Medulla oblongata (tissue), 1 donor: ENCODE measurements at regions not wholly inside any gene's neighbourhood (a gene's known extent, or its start where the extent isn't known, plus 50 kb on each side); places are given as distances from the start of the nearest gene placed in this dataset.
"Not testable (repeated sequence)": the region's sequence is repeated elsewhere in the genome, so short reads cannot be mapped to it uniquely, and the experiment has no call there.

Experiments used
- DNase-seq: peaks from one replicate; pipeline ENCODE4 v3.0.0-alpha.2; 2015; ENCODE audit errors: extremely low spot score

DNA sequence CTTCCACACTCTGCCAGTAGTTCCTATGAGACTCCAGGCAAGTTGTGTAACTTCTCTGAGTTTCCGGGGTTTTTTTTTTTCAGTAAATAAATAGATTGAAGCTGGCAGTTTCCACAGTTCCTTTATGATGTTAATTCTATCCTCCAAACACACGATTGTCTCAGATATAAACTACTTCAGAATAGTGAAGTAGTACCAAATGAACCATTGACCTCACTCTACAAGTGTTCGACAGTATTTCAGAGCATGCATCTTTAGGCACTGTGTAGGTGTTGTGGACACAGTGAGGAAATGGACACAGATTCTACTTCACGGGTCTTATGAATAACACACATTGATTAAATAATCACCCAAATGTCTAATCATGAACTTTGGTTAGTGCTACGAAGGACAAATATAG, 136.1 kb upstream of the IGSF10 start:
- no peak for DNase-seq

DNA sequence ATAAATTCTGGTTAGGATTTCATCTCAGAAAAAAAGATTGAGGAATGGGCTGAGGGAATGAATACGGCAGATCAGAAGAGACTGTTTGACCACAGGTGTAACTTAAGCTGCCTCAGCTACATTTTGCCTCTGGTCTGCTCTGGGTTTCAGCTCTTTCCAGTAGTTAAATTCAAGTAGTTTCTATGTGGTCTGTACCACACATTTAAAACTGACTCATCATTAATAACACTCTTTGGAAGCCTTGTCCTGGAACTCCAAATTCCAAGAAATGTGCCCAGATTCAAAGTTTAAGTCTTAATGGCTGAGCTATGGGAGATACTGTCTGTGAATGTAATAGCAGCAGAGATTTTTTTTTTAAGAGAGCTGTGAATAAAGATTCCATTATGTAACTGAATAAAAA, 133.1 kb upstream of the IGSF10 start:
- no peak for DNase-seq

GRCh38 chr3:151592287-151592686, 131.4 kb upstream of the IGSF10 start:
- DNase-seq, result no peak

DNA sequence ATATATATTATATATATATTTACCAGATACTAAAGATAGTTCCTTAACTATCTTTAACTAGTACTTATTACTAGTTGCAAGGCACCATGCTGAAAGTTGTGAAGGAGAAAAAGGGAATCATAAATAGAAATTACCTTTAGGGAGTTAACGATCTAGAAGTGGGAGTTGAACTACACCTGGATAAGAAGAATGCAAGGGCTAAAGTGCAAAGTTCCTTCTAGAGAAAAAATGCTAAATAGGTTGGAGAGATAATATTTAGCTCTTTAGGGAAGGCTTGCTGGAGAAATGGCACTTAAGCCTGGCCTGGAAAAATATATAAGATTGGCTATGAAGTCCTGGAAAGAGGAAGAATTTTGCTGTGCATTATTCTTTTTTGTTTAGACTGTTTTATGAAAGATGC, 130.6 kb upstream of the IGSF10 start:
- DNase-seq, result no peak

- no peak for DNase-seq
These were observed 128.4 kb upstream of the IGSF10 start for GRCh38 chr3:151589311-151589710.

DNA sequence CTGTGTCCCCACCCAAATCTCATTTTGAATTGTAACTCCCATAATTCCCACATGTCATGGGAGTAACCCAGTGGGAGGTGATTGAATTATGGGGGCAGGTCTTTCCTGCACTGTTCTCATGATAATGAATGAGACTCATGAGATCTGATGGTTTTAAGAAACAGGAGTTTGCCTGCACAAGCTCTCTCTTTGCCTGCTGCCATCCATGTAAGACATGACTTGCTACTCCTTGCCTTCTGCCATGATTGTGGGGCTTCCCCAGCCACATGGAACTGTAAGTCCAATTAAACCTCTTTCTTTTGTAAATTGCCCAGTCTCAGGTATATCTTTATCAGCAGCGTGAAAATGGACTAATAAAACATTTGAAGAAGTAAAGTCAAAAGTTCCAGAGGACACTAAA, 126.8 kb upstream of the IGSF10 start:
- not testable (repeated sequence) for DNase-seq

DNA sequence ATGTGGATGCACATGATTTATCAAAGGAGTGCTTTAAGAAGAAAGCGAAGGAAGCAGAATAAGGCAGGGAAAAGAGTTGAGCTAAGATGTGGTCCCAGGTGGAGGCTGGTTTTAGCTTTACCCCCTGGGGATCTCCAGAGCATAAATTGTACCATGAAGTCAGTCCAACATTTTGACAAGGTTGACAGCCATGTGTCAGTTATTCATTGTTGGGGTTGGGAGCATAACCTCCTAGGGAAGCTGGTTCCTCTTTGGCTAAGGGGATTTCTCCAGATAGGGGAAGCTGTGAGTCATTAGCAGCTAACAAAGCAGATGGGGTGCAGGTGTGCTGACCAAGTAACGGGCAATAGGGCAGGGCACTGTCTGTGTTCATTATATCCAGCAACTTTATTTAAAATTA, 123.7 kb upstream of the IGSF10 start:
- no peak for DNase-seq

GRCh38 chr3:151581035-151581434, 120.2 kb upstream of the IGSF10 start:
- DNase-seq, result no peak

DNA sequence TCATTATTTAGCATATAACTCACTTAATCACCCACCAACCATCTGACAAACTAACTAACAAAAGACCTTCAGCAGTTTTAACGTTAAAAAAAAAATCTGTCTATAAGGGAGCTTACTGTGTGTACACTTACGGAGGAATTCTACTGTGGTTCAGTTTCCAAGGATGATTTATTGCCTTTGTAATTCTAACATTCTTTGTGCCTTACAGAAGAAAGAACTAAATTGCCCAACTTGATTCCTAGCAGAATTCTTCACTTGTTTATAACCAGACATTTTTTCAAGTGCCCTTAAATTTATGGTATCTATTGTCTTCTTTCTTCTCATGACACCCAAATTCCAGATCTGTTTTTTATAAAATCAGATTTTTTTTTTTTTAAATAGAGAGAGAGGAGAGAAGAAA, 119.7 kb upstream of the IGSF10 start:
- DNase-seq, result no peak

GRCh38 chr3:151579571-151580270, 118.9 kb upstream of the IGSF10 start:
- no peak for DNase-seq

DNA sequence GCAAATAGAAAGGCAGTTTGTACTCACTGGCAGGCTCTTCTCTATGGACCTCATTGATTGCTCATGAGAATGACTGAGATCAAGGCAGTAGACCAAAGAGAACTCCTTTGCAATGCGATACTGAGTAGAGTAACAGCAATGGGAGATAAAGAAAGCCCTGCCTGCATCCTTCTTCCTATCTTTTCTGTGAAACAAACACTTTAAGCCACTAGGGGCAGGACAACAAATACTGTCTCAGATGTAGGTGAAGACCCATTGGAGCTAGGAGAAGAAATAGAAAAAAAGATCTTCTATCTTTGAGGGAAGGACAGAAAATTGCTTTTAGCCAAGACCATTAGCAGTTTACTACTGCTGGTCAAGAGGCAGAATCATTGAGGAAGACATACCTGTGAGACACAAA, 117.6 kb upstream of the IGSF10 start:
- no peak for DNase-seq

DNA sequence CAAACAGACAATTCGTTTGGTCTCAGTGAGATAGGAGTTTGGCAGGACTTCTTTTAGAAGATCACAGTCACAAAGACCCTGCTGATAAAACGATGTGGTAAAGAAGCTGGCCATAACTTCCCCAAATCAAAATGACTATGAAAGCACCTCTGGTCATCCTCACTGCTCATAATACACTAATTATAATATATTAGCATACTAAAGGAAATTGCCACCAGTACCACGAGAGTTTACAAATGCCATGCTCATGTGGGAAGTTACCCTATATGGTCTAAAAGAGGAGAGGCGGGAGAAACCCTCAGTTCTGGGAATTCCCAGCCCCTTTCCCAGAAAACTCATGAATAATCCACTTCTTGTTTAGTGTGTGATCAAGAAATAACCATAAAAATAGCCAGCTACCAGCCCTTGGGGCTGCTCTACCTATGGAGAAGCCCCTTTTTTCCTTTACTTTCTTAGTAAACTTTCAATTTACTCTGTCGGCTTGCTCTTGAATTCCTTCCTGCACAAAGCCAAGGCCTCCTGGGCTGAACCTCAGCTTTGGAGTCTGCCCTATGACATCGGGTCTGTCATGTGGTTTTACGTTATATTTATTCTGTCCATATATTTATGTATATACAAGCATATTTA, 115.8 kb upstream of the IGSF10 start:
- DNase-seq, result no peak

DNA sequence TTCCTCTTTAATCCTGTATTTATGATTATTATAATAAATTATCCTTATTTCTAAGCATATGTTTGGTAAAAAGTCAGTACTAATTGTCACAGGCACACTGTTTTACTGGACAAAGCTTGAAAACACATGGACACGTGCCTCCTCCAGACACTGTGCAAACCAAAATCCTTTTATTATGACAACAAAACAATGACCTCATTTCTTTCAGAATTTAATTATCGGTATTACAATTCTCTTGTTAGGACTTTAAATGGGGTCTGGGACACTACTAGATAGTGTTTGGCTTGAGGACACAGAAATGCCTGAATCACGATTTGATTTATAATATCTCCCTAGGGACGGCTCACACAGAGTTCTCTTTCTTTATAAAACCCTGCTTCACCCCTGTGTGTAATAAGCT, 107.3 kb upstream of the IGSF10 start:
- DNase-seq, result no peak

- DNase-seq, result no peak
These were observed 106.6 kb upstream of the IGSF10 start for GRCh38 chr3:151567477-151567876.

GRCh38 chr3:151564261-151564660, 103.4 kb upstream of the IGSF10 start:
- no peak for DNase-seq

DNA sequence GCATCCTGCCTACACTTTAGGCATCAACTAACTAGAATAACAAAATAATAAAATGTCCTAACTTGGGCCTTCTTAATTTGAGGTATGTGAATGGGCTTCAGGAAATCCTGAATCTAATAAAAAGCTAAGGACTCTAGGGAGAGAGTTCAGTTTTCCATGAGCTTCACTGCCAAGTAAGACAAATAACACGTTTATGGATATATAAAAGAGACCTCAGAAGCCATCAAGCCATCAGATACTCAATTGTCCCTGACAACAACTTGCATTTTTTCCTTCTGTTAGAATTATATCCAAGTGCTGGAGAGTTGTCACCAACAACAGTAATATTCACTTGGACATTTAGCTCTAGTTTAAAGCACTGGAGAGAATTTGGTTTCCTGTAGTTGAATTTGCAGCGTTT, 102.4 kb upstream of the IGSF10 start:
- no peak for DNase-seq

DNA sequence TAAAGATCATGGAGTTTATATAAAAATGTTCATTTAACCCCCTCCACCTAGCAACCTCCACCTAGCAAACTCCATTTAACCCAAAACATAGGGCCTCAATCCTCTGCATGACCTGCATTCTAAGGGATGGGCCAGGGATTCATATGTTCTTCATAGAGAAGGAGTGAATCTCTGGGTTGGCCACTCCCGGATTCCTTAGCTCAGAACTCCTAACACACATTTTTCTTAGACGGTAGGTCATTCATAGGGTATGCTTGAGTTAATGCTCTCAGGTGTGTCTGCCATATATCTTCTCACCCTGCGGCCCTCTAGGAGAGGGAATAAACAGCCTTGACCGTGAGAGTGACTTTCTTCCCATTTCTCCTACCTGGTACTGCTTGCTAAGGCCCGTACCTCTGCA, 102.0 kb upstream of the IGSF10 start:
- DNase-seq, result no peak

DNA sequence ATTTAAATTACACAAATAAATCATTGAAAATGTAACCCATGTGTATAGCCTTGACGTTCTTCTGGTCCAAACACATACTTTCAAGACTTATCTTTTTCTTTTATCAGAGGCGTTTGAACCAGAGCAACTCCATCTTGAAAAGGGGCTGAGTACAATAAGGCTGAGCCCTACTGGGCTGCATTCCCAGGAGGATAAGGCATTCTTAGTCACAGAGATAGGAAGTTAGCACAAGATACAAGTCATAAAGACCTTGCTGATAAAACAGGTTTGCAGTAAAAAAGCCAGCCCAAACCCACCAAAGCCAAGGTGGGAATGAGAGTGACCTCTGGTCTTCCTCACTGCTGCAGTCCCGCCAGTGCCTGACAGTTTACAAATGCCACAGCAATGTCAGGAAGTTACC, 101.0 kb upstream of the IGSF10 start:
- no peak for DNase-seq

- no peak for DNase-seq
These were observed 99.9 kb upstream of the IGSF10 start for GRCh38 chr3:151560738-151561137.

DNA sequence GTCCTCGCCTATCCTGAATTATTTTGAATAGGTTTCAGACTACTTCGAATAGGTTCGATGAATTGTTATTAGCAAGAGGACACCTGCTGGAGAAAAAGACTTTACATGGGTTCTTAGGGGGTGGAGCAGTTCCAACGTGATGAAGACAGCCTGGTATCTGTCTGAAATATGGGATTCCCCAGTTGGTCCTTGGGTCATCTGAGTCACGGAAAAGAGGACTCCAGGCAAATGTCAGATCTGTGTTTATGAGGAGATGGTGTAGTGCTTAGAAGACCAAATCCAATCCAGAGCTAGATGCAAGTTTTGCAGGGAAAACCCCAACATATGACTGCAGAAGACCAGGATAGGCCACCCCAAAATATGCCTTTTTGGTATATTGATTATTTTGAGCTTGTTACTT, 98.9 kb upstream of the IGSF10 start:
- DNase-seq, result no peak

DNA sequence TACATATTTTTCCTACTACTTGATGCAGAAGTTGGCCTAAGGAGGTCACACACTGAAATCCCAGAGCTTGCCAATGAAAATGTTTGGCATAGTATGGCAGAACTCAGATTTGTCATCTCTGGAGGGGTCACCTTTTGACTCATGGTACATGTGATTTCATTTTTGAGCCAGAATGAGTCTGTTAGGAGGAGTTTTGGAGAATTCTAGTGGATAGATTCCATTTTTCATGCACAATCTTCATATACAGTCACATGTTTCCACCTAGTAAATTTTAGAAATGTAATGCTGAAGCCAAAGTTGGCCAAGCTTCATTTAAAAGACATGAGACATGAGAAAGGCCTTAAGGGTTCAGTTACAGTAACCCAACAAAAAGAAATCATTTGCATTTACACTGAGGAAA, 97.8 kb upstream of the IGSF10 start:
- no peak for DNase-seq

DNA sequence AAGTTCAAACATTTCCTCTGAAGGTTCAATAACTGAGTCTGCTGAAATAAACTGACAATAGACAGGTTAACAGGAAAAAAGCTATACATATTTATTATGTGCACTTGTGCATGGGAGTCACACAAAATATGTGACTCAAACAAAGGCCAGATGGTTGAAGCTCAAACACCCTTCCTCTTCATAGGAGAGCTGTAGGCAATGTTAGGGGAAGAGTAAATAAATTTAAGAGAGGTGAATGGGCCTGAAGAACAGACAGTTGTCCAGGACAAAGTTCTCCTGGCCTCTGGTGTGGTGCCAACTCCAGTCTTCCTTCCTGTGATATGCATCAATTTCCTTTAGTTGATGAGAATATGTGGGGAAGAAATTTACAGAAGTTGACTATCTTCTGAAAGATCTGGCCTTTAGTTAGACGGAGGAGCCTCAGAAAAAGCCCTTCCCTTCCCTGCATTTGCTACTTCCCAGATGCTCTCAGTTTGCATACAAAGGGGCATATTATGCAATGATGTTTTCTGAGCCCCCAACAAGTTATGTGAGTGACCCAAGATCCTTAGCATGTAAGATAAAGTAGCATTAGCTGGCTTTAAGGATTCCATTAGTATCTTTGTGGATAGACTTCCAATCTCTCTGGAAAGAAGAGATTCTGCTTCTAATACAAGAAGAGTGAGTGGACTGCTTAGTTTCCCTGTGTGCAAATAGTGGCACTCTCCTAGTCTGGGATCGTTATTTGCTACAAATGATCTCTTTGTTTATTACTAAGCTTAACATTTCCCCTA, 96.4 kb upstream of the IGSF10 start:
- DNase-seq, result no peak

DNA sequence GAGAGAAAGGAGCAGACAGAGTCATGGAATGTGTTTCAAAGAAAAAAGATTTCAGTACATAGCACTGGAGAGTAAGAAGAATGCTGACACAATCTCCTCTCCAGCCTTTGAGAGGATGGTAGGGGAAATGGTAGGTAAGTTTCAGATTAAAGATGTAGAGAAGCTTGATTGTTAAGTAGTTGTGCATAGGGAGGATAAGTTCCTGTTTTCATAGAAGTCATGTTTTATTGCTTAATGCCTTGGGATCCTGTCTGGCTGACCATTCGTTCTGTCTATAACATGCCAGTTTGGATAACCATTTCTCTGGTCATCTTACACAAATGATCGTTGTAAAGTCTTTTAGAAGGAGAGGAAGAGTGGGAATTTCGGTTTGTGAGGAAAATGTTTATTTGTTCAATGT, 95.7 kb upstream of the IGSF10 start:
- no peak for DNase-seq
